ENCODE measurements at regions not wholly inside any gene's neighbourhood (a gene's known extent, or its start where the extent isn't known, plus 50 kb on each side); places are given as distances from the start of the nearest gene placed in this dataset.

DNA sequence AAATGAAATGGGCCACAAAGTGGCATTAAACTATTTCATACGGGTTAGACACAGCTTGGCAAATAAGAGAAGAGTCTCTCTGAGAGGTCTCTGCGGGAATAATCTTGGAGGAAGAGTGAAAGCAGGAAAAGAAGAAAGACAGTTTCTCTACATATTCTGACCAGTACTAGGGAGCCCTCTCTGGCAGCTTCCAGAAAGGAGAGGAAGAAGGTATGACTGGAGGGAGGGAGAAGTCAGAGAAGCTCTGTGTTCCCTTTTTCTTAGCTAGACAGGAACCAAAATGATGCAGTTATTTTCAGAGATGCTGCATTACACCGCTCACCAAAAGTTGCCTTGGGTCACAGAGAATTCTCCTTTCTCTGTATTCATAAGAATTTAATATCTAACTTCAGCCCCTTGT, 382.1 kb downstream of the KCNA4 start:
- peak; percentile 52; the same call in 1 of the 2 replicates for TF ChIP-seq SPI1 (IDR thresholded peaks at IDR 0.05; ENCODE audit: borderline replicate concordance, low read depth)
- TF ChIP-seq, protein P1, sequence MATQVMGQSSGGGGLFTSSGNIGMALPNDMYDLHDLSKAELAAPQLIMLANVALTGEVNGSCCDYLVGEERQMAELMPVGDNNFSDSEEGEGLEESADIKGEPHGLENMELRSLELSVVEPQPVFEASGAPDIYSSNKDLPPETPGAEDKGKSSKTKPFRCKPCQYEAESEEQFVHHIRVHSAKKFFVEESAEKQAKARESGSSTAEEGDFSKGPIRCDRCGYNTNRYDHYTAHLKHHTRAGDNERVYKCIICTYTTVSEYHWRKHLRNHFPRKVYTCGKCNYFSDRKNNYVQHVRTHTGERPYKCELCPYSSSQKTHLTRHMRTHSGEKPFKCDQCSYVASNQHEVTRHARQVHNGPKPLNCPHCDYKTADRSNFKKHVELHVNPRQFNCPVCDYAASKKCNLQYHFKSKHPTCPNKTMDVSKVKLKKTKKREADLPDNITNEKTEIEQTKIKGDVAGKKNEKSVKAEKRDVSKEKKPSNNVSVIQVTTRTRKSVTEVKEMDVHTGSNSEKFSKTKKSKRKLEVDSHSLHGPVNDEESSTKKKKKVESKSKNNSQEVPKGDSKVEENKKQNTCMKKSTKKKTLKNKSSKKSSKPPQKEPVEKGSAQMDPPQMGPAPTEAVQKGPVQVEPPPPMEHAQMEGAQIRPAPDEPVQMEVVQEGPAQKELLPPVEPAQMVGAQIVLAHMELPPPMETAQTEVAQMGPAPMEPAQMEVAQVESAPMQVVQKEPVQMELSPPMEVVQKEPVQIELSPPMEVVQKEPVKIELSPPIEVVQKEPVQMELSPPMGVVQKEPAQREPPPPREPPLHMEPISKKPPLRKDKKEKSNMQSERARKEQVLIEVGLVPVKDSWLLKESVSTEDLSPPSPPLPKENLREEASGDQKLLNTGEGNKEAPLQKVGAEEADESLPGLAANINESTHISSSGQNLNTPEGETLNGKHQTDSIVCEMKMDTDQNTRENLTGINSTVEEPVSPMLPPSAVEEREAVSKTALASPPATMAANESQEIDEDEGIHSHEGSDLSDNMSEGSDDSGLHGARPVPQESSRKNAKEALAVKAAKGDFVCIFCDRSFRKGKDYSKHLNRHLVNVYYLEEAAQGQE (IDR thresholded peaks at IDR 0.05; ENCODE audit: insufficient replicate concordance, low read depth), result no peak
- no peak for DNase-seq (ENCODE audit: low read depth in 1 of 2, low spot score in 1 of 2)

DNA sequence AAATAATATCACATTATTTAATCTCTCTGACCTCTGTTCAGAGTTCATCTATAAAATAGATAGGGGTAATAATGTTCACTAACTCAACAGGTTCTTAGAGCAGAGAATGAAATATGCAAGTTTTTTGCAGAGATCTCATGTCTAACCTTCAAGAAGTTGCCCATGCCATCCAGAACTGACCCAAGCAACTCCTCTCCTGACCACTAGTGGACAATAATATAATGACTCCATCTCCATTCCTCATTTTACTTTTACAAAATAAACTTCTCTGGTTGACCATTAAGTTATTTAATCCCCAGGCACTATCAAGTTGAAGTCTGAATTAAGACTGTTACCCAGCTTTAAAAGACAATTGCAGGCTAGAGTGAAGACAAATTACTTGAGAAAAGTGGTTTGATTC, 382.6 kb downstream of the KCNA4 start:
- H3K27me3 ChIP-seq (ENCODE audit: insufficient read depth, poor library complexity, severe bottlenecking), result no peaks in the 10 kb centered on the region
- TF ChIP-seq, protein P1 (IDR thresholded peaks at IDR 0.05; ENCODE audit: insufficient replicate concordance, low read depth), result no peak
- TF ChIP-seq, protein P2, sequence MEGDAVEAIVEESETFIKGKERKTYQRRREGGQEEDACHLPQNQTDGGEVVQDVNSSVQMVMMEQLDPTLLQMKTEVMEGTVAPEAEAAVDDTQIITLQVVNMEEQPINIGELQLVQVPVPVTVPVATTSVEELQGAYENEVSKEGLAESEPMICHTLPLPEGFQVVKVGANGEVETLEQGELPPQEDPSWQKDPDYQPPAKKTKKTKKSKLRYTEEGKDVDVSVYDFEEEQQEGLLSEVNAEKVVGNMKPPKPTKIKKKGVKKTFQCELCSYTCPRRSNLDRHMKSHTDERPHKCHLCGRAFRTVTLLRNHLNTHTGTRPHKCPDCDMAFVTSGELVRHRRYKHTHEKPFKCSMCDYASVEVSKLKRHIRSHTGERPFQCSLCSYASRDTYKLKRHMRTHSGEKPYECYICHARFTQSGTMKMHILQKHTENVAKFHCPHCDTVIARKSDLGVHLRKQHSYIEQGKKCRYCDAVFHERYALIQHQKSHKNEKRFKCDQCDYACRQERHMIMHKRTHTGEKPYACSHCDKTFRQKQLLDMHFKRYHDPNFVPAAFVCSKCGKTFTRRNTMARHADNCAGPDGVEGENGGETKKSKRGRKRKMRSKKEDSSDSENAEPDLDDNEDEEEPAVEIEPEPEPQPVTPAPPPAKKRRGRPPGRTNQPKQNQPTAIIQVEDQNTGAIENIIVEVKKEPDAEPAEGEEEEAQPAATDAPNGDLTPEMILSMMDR (IDR thresholded peaks at IDR 0.05; ENCODE audit: insufficient read depth, low read length), result no peak
- TF ChIP-seq POLR2AphosphoS5 (IDR thresholded peaks at IDR 0.05; ENCODE audit: low read depth) (no peak), SPI1 (IDR thresholded peaks at IDR 0.05; ENCODE audit: borderline replicate concordance, low read depth) (no peak), GABPA (IDR thresholded peaks at IDR 0.05; ENCODE audit: low read depth) (no peak)
- no peak for DNase-seq (ENCODE audit: low read depth in 1 of 2, low spot score in 1 of 2)
- H3K27ac ChIP-seq (replicated peaks), result no peak overlapping the region
- no peak overlapping the region for H3K4me3 ChIP-seq (replicated peaks; ENCODE audit: insufficient read depth, low read length)

More for the DNA sequence above, 382.1 kb downstream of the KCNA4 start:
- H3K27me3 ChIP-seq (ENCODE audit: insufficient read depth, poor library complexity, severe bottlenecking), result no peaks in the 10 kb centered on the region
- H3K4me3 ChIP-seq (replicated peaks; ENCODE audit: insufficient read depth, low read length), result no peak overlapping the region
- no peak overlapping the region for H3K27ac ChIP-seq (replicated peaks)

DNA sequence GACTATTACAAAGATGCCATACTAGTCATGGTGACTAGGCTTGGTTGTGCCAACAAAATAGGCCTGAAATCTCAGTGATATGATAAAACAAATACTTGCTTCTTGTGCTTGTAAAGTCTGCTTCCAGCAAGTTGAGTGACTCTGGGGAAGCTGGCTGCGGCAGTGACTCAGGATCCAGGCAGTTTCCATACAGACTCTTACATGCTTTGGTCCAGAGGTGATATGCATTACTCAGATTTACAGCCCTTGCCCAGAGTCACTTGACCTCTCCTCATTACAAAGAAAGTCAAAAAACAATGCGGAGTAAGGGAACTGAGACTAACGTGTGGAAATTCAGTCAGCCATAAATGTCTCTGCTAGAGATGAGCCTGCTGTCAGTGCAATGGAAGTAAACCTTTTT, 387.5 kb downstream of the KCNA4 start:
- H3K27me3 ChIP-seq (ENCODE audit: insufficient read depth, poor library complexity, severe bottlenecking), result no peaks in the 10 kb centered on the region
- no peak for TF ChIP-seq GABPA (IDR thresholded peaks at IDR 0.05; ENCODE audit: low read depth)
- TF ChIP-seq, protein P2 (IDR thresholded peaks at IDR 0.05; ENCODE audit: insufficient read depth, low read length), result no peak
- TF ChIP-seq POLR2AphosphoS5 (IDR thresholded peaks at IDR 0.05; ENCODE audit: low read depth), result no peak
- TF ChIP-seq, protein P1 (IDR thresholded peaks at IDR 0.05; ENCODE audit: insufficient replicate concordance, low read depth), result no peak
- TF ChIP-seq SPI1 (IDR thresholded peaks at IDR 0.05; ENCODE audit: borderline replicate concordance, low read depth), result no peak
- H3K4me3 ChIP-seq (replicated peaks; ENCODE audit: insufficient read depth, low read length), result no peak overlapping the region
- H3K27ac ChIP-seq (replicated peaks), result no peak overlapping the region
- DNase-seq (ENCODE audit: low read depth in 1 of 2, low spot score in 1 of 2), result no peak

All from HL-60 (cell line).